ENCODE measurements at regions not wholly inside any gene's neighbourhood (a gene's known extent, or its start where the extent isn't known, plus 50 kb on each side); places are given as distances from the start of the nearest gene placed in this dataset.

- no peak overlapping the region for H3K4me3 ChIP-seq (ENCODE audit: low read depth, low read length)
- DNase-seq (ENCODE audit: low read depth), result no peak
- in situ Hi-C loops (cut with HindIII; ENCODE audit: low sequenced_read_pairs), result no loop called here
- TF ChIP-seq CTCF (IDR thresholded peaks at IDR 0.05; ENCODE audit: low read depth, low read length, missing control alignments), result no peak
These were observed 225.9 kb upstream of the DPH6 start for GRCh38 chr15:35771746-35772442.

- H3K4me3 ChIP-seq (ENCODE audit: low read depth, low read length), result no peak overlapping the region
- in situ Hi-C loops (cut with HindIII; ENCODE audit: low sequenced_read_pairs), result no loop called here
- TF ChIP-seq CTCF (IDR thresholded peaks at IDR 0.05; ENCODE audit: low read depth, low read length, missing control alignments), result no peak
- no peak for DNase-seq (ENCODE audit: low read depth)
These were observed 228.7 kb upstream of the DPH6 start for GRCh38 chr15:35774653-35775052.

- no peak overlapping the region for H3K4me3 ChIP-seq (ENCODE audit: low read depth, low read length)
- in situ Hi-C loops (cut with HindIII; ENCODE audit: low sequenced_read_pairs), result no loop called here
- no peak for DNase-seq (ENCODE audit: low read depth)
- no peak for TF ChIP-seq CTCF (IDR thresholded peaks at IDR 0.05; ENCODE audit: low read depth, low read length, missing control alignments)
These were observed 229.5 kb upstream of the DPH6 start for GRCh38 chr15:35775471-35775870.

- in situ Hi-C loops (cut with HindIII; ENCODE audit: low sequenced_read_pairs), result no loop called here
- no peak for TF ChIP-seq CTCF (IDR thresholded peaks at IDR 0.05; ENCODE audit: low read depth, low read length, missing control alignments)
- no peak for DNase-seq (ENCODE audit: low read depth)
- no peak overlapping the region for H3K4me3 ChIP-seq (ENCODE audit: low read depth, low read length)
These were observed 231.1 kb upstream of the DPH6 start for GRCh38 chr15:35777061-35777460.

GRCh38 chr15:35783203-35783602, 237.2 kb upstream of the DPH6 start:
- in situ Hi-C loops (cut with HindIII; ENCODE audit: low sequenced_read_pairs), result no loop called here
- H3K4me3 ChIP-seq (ENCODE audit: low read depth, low read length), result no peak overlapping the region
- DNase-seq (ENCODE audit: low read depth), result no peak
- no peak for TF ChIP-seq CTCF (IDR thresholded peaks at IDR 0.05; ENCODE audit: low read depth, low read length, missing control alignments)

GRCh38 chr15:35784745-35785144, 238.8 kb upstream of the DPH6 start:
- TF ChIP-seq CTCF (IDR thresholded peaks at IDR 0.05; ENCODE audit: low read depth, low read length, missing control alignments), result no peak
- in situ Hi-C loops (cut with HindIII; ENCODE audit: low sequenced_read_pairs), result no loop called here

More at GRCh38 chr15:35784745-35785144, 238.8 kb upstream of the DPH6 start:
- DNase-seq (ENCODE audit: low read depth), result peak; percentile 4
- no peak overlapping the region for H3K4me3 ChIP-seq (ENCODE audit: low read depth, low read length)
